HCT116 (cell line): ENCODE measurements at regions not wholly inside any gene's neighbourhood (a gene's known extent, or its start where the extent isn't known, plus 50 kb on each side); places are given as distances from the start of the nearest gene placed in this dataset.

ENCODE experiments used
- ATAC-seq: fragments of 200-7000 bp; cut with Tn5 transposase; 2 replicates; pipeline ENCODE4 v1.9.1; 2020; ENCODE audit warnings: mild to moderate bottlenecking, moderate library complexity
- BruUV-seq: library from RNA; stranded (reverse); fragments of 400-500 nt; replicated peaks from 2 replicates; lab custom pipeline; 2021; lab: Mats Ljungman, UMichigan
- CTCF ChIA-PET: fragments of 300-600 bp; sonication (Branson Sonifier 250); formaldehyde crosslinking; loops from one replicate; lab custom pipeline; 2021; ENCODE audit warnings: antibody characterized with exemption; lab: Charles Lee
- POLR2A ChIA-PET: fragments of 300-600, 350-600 bp; sonication (Branson Sonifier 250); formaldehyde crosslinking; loops from one replicate; lab custom pipeline; 2021; ENCODE audit warnings: antibody characterized with exemption; lab: Charles Lee
- RAD21 ChIA-PET, 2 experiments: fragments of 300-600 bp; sonication (Branson Sonifier 250); formaldehyde crosslinking; loops; one replicate each; lab custom pipeline; 2023; ENCODE audit warnings: low total read pairs in 2 of 2; ENCODE audit not compliant: uncharacterized antibody in 2 of 2, unreplicated experiment in 2 of 2, low non-redundant PET in 1 of 2; lab: Charles Lee
- DNase-seq: peaks from one replicate; pipeline ENCODE4 v3.0.0-alpha.2; 2010; ENCODE audit warnings: low read depth, low spot score
- H2AFZ ChIP-seq: fragments of 200-600 bp; shearing (Covaris generic), sonication (generic); 2 replicates; pipeline ENCODE4 v1.6.1; 2017; ENCODE audit warnings: low read depth, mixed run types, mixed read lengths, antibody characterized with exemption, low read length; ENCODE audit not compliant: poor library complexity, severe bottlenecking
- H3K27ac ChIP-seq: 2 replicates; pipeline ENCODE4 v1.5.1; 2012; ENCODE audit warnings: low read depth, low read length
- H3K27me3 ChIP-seq: fragments of 200-600 bp; sonication (generic); 2 replicates; pipeline ENCODE4 v1.6.1; 2016; ENCODE audit warnings: mixed run types, low read length, mixed read lengths; ENCODE audit not compliant: insufficient read depth
- H3K36me3 ChIP-seq, 2 experiments: fragments of 200-500 bp in 1 of 2; fragments of 200-600 bp in 1 of 2; sonication (Bioruptor generic) in 1 of 2; sonication (generic) in 1 of 2; 2 replicates each; pipeline versions ENCODE4 v1.5.1 to v1.6.1; 2014 to 2016; ENCODE audit warnings: low read length in 2 of 2, inconsistent platforms in 1 of 2, mixed read lengths in 1 of 2, mixed run types in 1 of 2; ENCODE audit not compliant: insufficient read depth in 2 of 2, control insufficient read depth in 1 of 2
- H3K4me1 ChIP-seq, 2 experiments: fragments of 200-600 bp in 1 of 2; sonication (generic) in 1 of 2; 2 replicates each; pipeline versions ENCODE4 v1.5.1 to v1.6.1; 2012 to 2017; ENCODE audit warnings: low read length in 2 of 2, inconsistent platforms in 1 of 2, mild to moderate bottlenecking in 1 of 2, mixed read lengths in 1 of 2, mixed run types in 1 of 2, moderate library complexity in 1 of 2; ENCODE audit not compliant: insufficient read depth in 2 of 2, control insufficient read depth in 1 of 2
- H3K4me2 ChIP-seq: fragments of 200-600 bp; sonication (generic); 2 replicates; pipeline ENCODE4 v1.6.1; 2017; ENCODE audit warnings: mixed run types, low read length, mixed read lengths
- H3K4me3 ChIP-seq, 2 experiments: fragments of 200-600 bp in 1 of 2; sonication (generic) in 1 of 2; replicated peaks in 1 of 2; 2 replicates each; pipeline ENCODE4 v1.5.1; 2011 to 2016; ENCODE audit warnings: low read length in 2 of 2, control low read depth in 1 of 2, low read depth in 1 of 2, mild to moderate bottlenecking in 1 of 2, mixed read lengths in 1 of 2, mixed run types in 1 of 2
- H3K79me2 ChIP-seq: fragments of 200-600 bp; sonication (generic); 2 replicates; pipeline ENCODE4 v1.6.1; 2017; ENCODE audit warnings: mild to moderate bottlenecking, mixed run types, low read length, moderate library complexity, mixed read lengths; ENCODE audit not compliant: insufficient read depth
- H3K9ac ChIP-seq: fragments of 200-600 bp; sonication (generic); 2 replicates; pipeline ENCODE4 v1.6.1; 2016; ENCODE audit warnings: low read length, mixed read lengths
- H3K9me2 ChIP-seq: fragments of 200-600 bp; sonication (generic), shearing (Covaris generic); 2 replicates; pipeline ENCODE4 v1.6.1; 2017; ENCODE audit warnings: mixed run types, mild to moderate bottlenecking, moderate library complexity; ENCODE audit not compliant: insufficient read depth
- H3K9me3 ChIP-seq, 2 experiments: fragments of 200-500 bp in 1 of 2; fragments of 200-600 bp in 1 of 2; sonication (Bioruptor generic) in 1 of 2; sonication (generic) in 1 of 2; 2 replicates each; pipeline ENCODE4 v1.6.1; 2014 to 2017; ENCODE audit warnings: low read length in 2 of 2, mixed read lengths in 2 of 2, inconsistent platforms in 1 of 2, low read depth in 1 of 2, mild to moderate bottlenecking in 1 of 2, mixed run types in 1 of 2, moderate library complexity in 1 of 2; ENCODE audit not compliant: control insufficient read depth in 1 of 2, insufficient read depth in 1 of 2
- H4K20me1 ChIP-seq: fragments of 200-600 bp; sonication (generic), shearing (Covaris generic); 2 replicates; pipeline ENCODE4 v1.6.1; 2017; ENCODE audit warnings: mixed run types, mild to moderate bottlenecking, moderate library complexity; ENCODE audit not compliant: insufficient read depth
- ATF3 ChIP-seq: IDR thresholded peaks from 2 replicates; pipeline ENCODE4 v1.6.1; 2012
- CBX3 ChIP-seq: IDR thresholded peaks from 2 replicates; pipeline ENCODE4 v1.6.1; 2012; ENCODE audit warnings: low read depth
- CTCF ChIP-seq, 3 experiments: fragments of 200-600 bp in 1 of 3; sonication (generic) in 1 of 3; IDR thresholded peaks in 2 of 3; conservative IDR thresholded peaks in 1 of 3; 2 replicates each; pipeline ENCODE4 v1.5.1; 2012 to 2017; ENCODE audit warnings: low read depth in 2 of 3, low read length in 2 of 3, antibody characterized with exemption in 1 of 3, borderline replicate concordance in 1 of 3, control low read depth in 1 of 3, mild to moderate bottlenecking in 1 of 3, mixed read lengths in 1 of 3, mixed run types in 1 of 3, moderate library complexity in 1 of 3; ENCODE audit not compliant: insufficient read depth in 1 of 3
- EGR1 ChIP-seq: IDR thresholded peaks from 2 replicates; pipeline ENCODE4 v1.6.1; 2012; ENCODE audit warnings: low read depth
- EZH2 ChIP-seq: fragments of 200-600 bp; sonication (generic); IDR thresholded peaks from 2 replicates; pipeline ENCODE4 v1.6.1; 2017; ENCODE audit warnings: antibody characterized with exemption, mixed run types
- EZH2phosphoT487 ChIP-seq: fragments of 200-600 bp; IDR thresholded peaks from 2 replicates; pipeline ENCODE4 v1.6.1; 2018; ENCODE audit warnings: antibody characterized with exemption, borderline replicate concordance
- FOSL1 ChIP-seq: IDR thresholded peaks from 2 replicates; pipeline ENCODE4 v1.6.1; 2012; ENCODE audit warnings: low read depth
- MAX ChIP-seq: IDR thresholded peaks from 2 replicates; pipeline ENCODE4 v1.6.1; 2012
- POLR2A ChIP-seq: IDR thresholded peaks from 2 replicates; pipeline ENCODE4 v1.7.0; 2011; ENCODE audit warnings: borderline replicate concordance; ENCODE audit not compliant: insufficient read depth, insufficient read length; ENCODE audit errors: extremely low read depth
- POLR2AphosphoS5 ChIP-seq: IDR thresholded peaks from 2 replicates; pipeline ENCODE4 v1.6.1; 2011; ENCODE audit warnings: mild to moderate bottlenecking, low read depth, low read length, moderate library complexity
- RAD21 ChIP-seq: IDR thresholded peaks from 2 replicates; pipeline ENCODE4 v1.6.1; 2012; ENCODE audit warnings: low read depth, mild to moderate bottlenecking
- REST ChIP-seq: IDR thresholded peaks from 2 replicates; pipeline ENCODE4 v1.6.1; 2012; ENCODE audit warnings: low read depth
- SP1 ChIP-seq: IDR thresholded peaks from 2 replicates; pipeline ENCODE4 v1.6.1; 2012; ENCODE audit warnings: low read depth
- SRF ChIP-seq: IDR thresholded peaks from 2 replicates; pipeline ENCODE4 v1.6.1; 2012; ENCODE audit warnings: low read depth
- TCF7L2 ChIP-seq: IDR thresholded peaks from 2 replicates; pipeline ENCODE4 v1.7.0; 2011; ENCODE audit warnings: borderline replicate concordance, inconsistent platforms; ENCODE audit not compliant: insufficient read depth, insufficient read length; ENCODE audit errors: extremely low read depth
- ZBTB33 ChIP-seq: IDR thresholded peaks from 2 replicates; pipeline ENCODE4 v1.6.1; 2011; ENCODE audit warnings: mild to moderate bottlenecking, low read length, moderate library complexity; ENCODE audit not compliant: insufficient replicate concordance; ENCODE audit errors: extremely low read depth
- ZFX ChIP-seq: fragments of 450-650 bp; IDR thresholded peaks from 2 replicates; pipeline ENCODE4 v1.6.1; 2017
- ZNF274 ChIP-seq: fragments of 200-500 bp; sonication (Bioruptor generic); IDR thresholded peaks from 2 replicates; pipeline ENCODE4 v1.6.1; 2014; ENCODE audit warnings: mild to moderate bottlenecking, low read depth, low read length, inconsistent platforms
- intact Hi-C: fragments of 100-400 bp; cut with micrococcal nuclease; formaldehyde crosslinking; loops from 2 replicates; pipeline ENCODE4 v1.10.0; 2022

- no peaks in the 10 kb centered on the region for H3K79me2 ChIP-seq
- CTCF ChIA-PET, result no interaction called here
- no peaks in the 10 kb centered on the region for H3K36me3 ChIP-seq
- no TSS peak for BruUV-seq
- H3K4me1 ChIP-seq, result no peaks in the 10 kb centered on the region
- no peak overlapping the region for H3K4me3 ChIP-seq
- POLR2A ChIA-PET, result no interaction called here
- H3K9ac ChIP-seq, result no peak overlapping the region
- intact Hi-C loops, result no loop called here
- no peak overlapping the region for H2AFZ ChIP-seq
- H4K20me1 ChIP-seq, result no peaks in the 10 kb centered on the region
- H3K27ac ChIP-seq, result no peak overlapping the region
- H3K27me3 ChIP-seq, result no peaks in the 10 kb centered on the region
- no peak for DNase-seq
- no peak for TF ChIP-seq RAD21
- TF ChIP-seq EGR1, result no peak
- TF ChIP-seq CBX3, result no peak
- no peak for TF ChIP-seq CTCF (IDR thresholded peaks at IDR 0.05 in 2 of 3, conservative IDR thresholded peaks at IDR 0.05 in 1 of 3; ENCODE audit: borderline replicate concordance in 1 of 3, insufficient read depth in 1 of 3, low read depth in 2 of 3, low read length in 2 of 3)
- TF ChIP-seq MAX, result no peak
- no peak for TF ChIP-seq EZH2phosphoT487
- TF ChIP-seq POLR2AphosphoS5, result no peak
- no peak for TF ChIP-seq SRF
- TF ChIP-seq TCF7L2, result no peak
- no peak for TF ChIP-seq REST
- no peak for TF ChIP-seq POLR2A
- no peak for TF ChIP-seq EZH2
- no peak for TF ChIP-seq ZBTB33
- no peak for TF ChIP-seq FOSL1
- TF ChIP-seq ZNF274, result no peak
- no peak for TF ChIP-seq ZFX
- no peak for TF ChIP-seq SP1
- no peak for TF ChIP-seq ATF3
- no peak for ATAC-seq
- RAD21 ChIA-PET, result no interaction called here
- no peak overlapping the region for H3K4me2 ChIP-seq
- H3K9me2 ChIP-seq, result no peaks in the 10 kb centered on the region
- no peaks in the 10 kb centered on the region for H3K9me3 ChIP-seq
Measured at GRCh38 chr4:111362941-111363361, 740.1 kb upstream of the PITX2 start.
